Right ventricle myocardium superior (tissue), 1 donor: ENCODE measurements at regions not wholly inside any gene's neighbourhood (a gene's known extent, or its start where the extent isn't known, plus 50 kb on each side); places are given as distances from the start of the nearest gene placed in this dataset.

Experiments used
- ATAC-seq: fragments of 200-7000 bp; cut with Tn5 transposase; one replicate; pipeline ENCODE4 v1.9.1; 2020; ENCODE audit warnings: mild to moderate bottlenecking; ENCODE audit not compliant: poor library complexity
- DNase-seq: peaks from one replicate; pipeline ENCODE4 v3.0.0-alpha.2; 2020
- intact Hi-C: fragments of 100-400 bp; cut with DNase I; formaldehyde crosslinking; loops from one replicate; pipeline ENCODE4 v1.11.2; 2022
- donor health status: DM: no; HTN: yes; CAD: no; lungs with severe emphysema.

DNA sequence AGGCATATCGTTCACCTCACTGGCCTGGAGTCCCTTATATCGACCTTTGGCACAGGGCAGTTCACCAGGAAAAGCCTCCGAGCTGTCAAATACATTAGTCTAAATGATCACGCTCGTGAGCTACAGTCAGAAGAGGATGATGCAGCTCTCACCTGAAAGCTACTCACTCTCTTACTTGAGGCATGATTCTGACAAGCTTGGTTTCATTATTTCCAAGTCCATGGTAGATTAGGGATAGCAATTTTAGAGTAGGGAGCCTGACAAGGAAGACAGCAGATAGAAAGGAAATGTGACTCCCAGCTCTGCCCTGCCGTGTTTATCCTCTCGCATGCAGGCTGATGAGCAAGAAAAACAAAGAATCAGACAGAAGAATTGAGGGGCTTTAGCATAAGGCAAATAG, 98.0 kb upstream of the MAP1B start:
- intact Hi-C loops = no loop called here
- ATAC-seq (no peak), DNase-seq (no peak)

GRCh38 chr5:72010430-72010829, 96.8 kb upstream of the MAP1B start:
- DNase-seq (no peak), ATAC-seq (no peak)
- intact Hi-C loops = loop anchor here (10.0 kb wide), 1 partner anchor 226 kb away; no protein-coding TSS in a partner anchor

DNA sequence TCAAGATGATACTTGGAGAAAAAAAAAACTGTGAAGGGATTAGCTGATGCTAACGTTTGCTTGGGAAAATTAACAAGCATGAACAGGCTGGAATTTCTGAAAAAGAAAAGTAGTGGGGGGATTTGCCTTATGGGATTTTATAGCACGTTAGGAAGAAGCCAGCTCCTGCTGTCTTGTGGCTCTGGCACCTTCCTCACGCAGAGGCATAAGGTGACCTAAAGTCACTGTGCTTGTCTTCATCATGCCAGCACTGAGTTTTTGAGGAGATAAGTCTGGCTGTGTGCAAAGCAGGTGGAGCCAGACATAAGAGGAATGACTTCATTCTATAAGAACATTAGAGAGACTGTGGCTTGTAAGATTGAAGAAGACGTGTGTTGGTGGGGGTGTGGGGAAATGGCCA, 94.4 kb upstream of the MAP1B start:
- intact Hi-C loops = loop anchor here (10.0 kb wide), 1 partner anchor 228 kb away; no protein-coding TSS in a partner anchor

DNA sequence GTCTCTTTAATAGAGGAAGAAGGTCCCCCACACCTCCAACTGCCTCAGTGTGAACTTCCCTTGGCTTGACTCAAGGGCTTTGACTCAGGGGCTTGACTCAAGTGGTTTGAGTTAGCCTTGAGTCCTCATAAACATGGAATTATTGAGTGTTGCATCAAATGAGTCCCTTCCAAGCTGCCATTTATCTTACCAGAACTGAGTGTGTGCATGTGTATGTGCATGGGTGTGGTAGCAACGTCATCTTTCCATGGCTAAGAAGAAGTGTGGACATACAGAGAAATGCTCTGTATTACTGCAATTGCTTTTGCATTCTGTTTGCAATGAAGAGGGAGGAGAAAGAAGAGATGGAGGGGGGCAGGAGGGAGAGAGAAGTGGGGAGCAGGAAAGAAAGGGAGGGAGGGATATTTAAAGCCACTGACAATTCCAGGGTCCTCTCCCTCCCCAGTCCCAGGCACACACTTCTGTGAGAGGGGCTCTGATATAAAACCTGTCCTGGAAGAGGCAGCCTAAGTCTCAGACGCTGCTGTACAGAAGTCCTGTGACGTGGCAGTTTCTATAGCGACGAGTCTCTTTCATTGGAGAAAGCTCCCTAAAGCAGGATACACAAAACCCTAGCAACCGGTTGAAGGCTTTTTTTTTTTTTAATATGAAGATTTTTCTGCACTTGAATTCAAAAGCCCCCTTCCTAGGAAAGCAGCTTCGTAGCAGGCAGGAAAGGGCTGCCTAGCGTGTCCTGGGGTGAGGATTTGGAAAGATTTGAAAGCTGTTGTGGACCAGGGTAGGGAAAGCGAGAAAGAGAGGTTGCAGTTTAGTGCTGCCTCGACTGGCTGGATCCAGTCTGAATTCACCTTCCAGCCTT, 93.3 kb upstream of the MAP1B start:
- ATAC-seq (no peak), DNase-seq (no peak)
- intact Hi-C loops = loop anchor here (10.0 kb wide), 1 partner anchor 229 kb away; no protein-coding TSS in a partner anchor

More for the DNA sequence above, 94.4 kb upstream of the MAP1B start:
- no peak for DNase-seq
- ATAC-seq = no peak

- intact Hi-C loops = loop anchor here (10.0 kb wide), 1 partner anchor 230 kb away; no protein-coding TSS in a partner anchor
- ATAC-seq = peak; percentile 61
- peak; percentile 50 for DNase-seq
Measured at GRCh38 chr5:72015103-72015548, 92.1 kb upstream of the MAP1B start.

DNA sequence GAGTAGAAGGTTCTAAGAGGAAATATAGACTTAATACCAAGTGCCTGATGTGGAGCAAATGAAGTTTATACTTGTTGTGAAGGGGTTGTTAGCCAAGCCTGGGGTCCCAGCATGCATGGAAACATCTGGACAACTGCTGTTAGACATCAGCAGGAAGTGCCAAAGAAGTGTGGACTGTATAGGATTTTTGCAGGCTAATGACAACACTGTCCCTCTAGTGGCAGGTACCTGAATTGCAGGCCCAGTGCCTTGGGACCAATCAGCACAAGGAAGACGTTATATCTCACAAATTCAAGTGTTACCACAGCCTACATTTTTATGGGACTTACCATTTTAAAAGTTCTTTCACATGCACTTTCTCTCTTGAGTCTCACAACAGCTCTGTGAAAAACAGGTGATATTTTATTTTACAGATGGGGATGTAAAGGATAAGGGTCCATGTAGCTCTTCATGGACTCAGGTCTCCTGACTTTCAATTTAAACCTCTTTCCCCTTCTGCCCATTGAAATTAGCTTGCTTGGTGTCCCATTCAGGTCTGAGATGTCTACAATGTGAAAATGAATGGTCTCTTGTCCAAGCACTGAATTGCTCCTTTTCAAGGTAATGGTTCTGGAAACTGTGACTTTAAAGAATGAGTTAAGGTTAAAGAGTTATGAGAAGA, 89.0 kb upstream of the MAP1B start:
- ATAC-seq = peak; percentile 56

DNA sequence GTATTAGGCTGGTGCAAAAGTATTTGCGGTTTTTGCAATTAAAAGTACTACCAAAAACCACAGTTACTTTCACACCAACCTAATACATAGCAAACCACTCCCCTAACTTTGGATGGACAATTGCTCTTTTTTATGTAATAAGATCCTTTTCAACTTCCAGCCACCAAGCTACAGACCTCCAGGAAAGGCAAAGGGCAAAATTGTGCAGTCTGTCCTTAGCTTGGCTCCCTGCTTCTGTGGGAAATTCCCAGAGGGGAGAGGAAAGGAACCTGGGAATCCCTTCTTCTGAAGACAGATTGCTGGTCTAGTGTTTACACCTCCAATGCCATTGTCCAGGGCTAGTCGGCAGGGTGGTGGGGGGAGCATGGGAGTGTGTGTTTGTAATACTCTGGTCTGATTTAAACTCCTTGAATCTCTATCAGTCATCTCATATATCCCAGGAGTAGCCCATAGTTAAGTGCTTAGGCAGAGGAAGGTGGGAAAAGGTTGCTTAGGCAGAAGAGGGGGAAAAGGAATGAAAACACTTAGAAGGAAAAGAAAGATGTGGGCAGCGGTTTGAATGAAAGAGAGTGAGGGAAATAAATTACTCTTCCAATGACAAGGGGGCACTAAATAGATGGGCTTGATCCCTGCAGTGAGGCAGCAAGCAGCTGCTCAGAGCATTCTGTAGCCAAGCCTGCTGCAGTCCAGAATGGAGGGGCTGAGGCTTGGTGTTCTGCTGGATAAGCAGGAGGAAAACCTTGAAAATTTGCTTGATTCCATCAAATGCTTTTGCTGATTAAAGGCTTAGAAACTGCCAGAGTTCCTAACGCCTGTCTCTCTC, 86.9 kb upstream of the MAP1B start:
- ATAC-seq = no peak
- intact Hi-C loops = no loop called here
- DNase-seq = no peak

More for the DNA sequence above, 89.0 kb upstream of the MAP1B start:
- DNase-seq = no peak
- intact Hi-C loops = loop anchor here (10.0 kb wide), 1 partner anchor 233 kb away; no protein-coding TSS in a partner anchor

DNA sequence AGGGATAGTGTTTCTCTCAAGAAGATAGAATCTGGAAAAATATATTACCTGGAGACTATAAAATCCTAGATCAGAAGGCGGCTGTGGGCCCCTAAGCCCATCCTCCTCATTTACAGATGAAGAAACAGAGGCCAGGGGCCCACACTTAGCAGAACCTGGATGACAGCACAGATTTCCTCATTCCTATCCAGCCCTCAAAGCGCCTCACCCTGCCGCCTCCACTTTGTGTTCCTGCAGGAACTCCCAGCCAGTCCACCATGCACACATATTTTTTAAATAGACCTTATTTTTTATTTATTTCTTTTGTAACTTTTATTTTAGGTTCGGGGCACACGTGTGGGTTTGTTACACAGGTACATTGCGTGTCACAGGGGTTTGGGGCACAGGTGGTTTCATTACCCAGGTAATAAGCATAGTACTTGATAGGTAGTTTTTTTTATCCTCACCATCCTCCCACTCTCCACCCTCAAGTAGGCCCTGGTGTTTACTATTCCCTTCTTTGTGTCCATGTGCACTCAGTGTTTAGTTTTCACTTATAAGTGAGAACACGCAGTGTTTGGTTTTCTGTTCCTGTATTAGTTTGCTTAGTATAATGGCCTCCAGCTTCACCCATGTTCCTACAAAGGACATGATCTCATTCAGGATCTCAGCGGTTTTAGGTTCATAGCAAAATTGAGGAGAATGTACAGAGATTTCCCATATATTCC, 85.5 kb upstream of the MAP1B start:
- no peak for ATAC-seq
- no peak for DNase-seq
- intact Hi-C loops = no loop called here

DNA sequence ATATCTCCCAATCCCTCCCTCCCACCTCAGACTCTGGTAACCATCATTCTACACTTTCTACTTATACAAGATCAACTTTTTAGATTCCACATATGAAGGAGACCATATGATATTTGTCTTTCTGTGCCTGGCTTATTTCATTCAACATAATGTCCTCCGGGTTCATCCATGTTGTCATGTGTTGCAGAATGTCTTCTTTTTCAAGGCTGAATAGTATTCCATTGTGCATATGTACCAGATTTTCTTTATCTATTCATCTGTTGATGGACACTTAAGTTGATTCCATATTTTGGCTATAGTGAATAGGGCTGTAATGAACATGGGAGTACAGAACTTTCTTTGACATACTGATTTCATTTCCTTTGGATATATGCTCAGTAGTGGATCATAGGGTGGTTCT, 78.9 kb upstream of the MAP1B start:
- ATAC-seq (no peak), DNase-seq (no peak)
- intact Hi-C loops = no loop called here

DNA sequence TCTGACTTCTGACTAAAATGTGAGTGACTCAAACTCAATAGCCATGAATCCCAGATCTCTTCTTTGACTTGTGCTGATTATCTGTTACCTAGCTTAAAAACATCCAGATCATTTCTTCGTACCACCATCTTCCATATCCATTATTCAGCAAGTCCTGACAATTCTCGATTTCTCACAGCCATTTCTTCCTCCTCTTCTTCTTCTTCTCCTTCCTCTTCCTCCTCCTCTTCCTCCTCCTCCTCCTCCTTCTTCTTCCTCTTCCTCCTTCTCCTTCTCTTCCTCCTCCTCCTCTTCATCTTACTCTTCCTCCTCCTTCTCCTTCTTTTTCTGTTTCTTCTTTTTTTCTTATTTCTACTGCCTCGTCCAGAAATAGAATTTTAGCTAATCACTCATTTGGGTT, 77.0 kb upstream of the MAP1B start:
- DNase-seq (no peak), ATAC-seq (no peak)
- intact Hi-C loops = no loop called here

DNA sequence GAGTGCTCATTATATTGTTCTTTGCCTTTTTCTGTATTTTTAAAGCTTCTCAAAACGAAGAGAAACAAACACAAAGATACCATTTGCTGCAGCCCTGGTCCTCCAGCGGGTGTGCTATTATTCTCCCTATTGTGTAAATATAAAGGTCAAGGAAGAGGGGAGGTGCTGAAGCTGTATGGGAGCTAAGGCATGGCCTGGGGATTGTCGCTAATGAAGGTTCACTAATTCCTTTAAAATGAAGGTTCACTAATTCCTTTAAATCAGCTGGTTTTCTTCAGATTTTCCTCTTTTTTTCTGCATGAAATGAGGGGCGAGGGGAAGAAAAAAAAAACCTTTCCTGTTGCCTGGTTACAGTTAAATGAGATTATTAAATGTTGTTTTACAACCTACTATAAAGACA, 74.5 kb upstream of the MAP1B start:
- intact Hi-C loops = no loop called here
- DNase-seq (no peak), ATAC-seq (no peak)

DNA sequence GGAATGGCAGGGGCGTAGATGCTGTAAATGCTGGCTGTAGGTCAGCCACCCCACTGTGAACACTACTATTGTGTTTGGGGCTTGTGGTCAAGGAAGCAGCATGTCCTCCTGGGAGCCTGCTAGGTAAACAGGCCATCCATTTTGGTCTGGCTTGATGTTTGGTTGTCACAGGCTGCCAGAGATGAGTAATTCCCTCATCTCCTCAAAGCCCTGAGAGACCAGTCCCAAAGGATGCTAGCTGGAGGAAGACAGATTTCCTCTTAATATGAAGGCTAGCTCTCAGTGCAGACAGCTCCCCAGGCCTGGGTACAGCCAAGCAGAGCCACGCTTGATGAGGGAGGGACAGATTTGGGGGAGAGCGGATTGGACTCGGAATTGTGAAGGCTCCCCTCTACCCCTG, 72.5 kb upstream of the MAP1B start:
- no peak for DNase-seq
- no peak for ATAC-seq
- intact Hi-C loops = no loop called here

DNA sequence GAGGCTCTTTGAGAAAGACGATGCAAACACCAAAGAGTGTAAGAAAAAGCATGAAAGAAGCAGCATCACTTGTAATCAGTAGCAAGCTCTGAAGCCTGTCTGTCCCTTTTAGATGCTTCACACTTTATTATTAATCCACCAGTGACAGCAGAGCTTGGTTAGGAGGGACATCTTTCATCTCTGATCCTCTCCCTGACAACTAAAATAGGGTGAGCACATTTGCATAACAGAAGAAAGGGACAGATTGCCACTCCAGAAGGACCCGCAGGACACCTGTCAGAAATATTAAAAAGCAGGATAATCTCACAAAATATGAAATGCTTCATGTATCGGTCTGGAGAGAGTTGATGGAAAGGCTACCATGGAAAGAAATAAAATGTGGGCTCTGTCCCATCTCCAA, 71.4 kb upstream of the MAP1B start:
- DNase-seq = no peak
- intact Hi-C loops = no loop called here

DNA sequence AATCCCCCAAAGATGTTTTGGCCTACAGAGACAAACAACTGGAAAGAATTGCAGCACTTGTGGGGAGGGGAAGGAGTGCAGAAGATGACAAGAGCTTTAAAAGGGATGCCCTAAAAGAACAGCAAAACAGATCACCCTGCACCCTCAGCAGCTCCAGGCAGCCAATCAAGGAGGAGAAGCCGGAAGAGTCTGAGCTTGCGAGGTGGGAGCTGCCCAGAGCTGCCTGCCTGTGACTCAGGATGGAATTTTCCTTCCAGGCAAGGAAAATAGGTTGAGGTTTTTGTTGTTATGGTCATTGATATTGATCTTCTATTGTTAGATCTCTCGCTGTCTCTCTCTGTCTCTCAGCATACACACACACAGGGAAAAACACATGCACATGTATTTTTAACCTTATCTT, 70.3 kb upstream of the MAP1B start:
- ATAC-seq (no peak), DNase-seq (no peak)
- intact Hi-C loops = no loop called here

More for the DNA sequence above, 71.4 kb upstream of the MAP1B start:
- no peak for ATAC-seq

- ATAC-seq (peak; percentile 41), DNase-seq (no peak)
- intact Hi-C loops = no loop called here
Measured at GRCh38 chr5:72040513-72040912, 66.8 kb upstream of the MAP1B start.

DNA sequence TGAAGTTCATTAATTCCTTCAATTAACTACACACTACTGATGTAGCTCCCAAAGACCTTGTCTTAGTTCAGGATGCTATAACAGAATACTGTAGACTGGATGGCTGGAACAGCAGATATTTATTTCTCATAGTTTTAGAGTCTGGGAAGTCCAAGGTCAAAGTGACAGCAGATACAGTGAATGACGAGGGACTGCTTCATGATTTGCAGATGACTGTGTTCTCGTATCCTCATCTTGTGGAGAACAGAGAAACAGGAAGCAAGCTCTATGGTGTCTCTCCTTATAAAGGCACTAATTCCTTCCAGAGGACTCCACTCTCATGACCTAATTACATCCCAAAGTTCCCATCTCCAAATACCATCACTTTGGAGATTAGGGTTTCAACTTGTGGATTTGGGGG, 65.6 kb upstream of the MAP1B start:
- DNase-seq (no peak), ATAC-seq (peak; percentile 36)

DNA sequence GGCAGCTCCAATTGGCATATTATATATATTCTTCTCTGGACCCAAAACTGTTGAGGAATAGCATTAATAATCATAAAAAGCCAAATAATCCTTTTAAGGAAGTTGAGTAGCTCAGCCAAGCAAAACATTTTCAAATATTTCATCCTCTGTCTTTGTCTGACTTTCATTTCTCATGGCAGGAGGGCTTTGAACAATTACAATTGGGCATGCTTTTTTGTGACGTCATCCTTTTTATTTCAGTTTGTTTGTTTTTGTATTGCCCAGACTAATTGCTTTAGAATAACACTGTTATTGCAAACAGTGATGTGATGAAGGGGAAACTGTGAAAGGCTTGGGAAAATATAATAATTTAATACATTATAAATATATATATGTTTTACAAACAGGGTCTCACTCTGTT, 65.2 kb upstream of the MAP1B start:
- ATAC-seq (no peak), DNase-seq (no peak)
- intact Hi-C loops = no loop called here

More for the DNA sequence above, 65.6 kb upstream of the MAP1B start:
- intact Hi-C loops = no loop called here

DNA sequence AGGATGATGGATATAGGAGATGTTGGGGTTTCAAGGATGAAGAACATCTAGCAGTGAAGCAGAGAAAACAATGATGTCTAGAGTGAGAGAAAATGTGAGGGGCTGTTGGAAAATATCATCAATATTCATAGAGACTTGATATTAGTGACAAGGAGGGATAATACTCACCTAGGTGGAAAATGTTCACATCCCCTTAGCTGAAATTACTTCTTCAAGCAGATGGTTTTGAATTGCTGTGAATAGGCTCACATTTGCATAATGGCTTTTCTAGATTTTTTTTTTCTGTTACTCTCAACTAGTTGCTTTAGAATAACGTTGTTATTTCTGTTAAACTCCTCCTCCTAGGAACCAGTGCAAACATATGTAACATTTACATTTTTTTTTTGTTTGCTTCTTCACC, 61.6 kb upstream of the MAP1B start:
- ATAC-seq = no peak
- no peak for DNase-seq
- intact Hi-C loops = no loop called here
